ENCODE measurements at regions not wholly inside any gene's neighbourhood (a gene's known extent, or its start where the extent isn't known, plus 50 kb on each side); places are given as distances from the start of the nearest gene placed in this dataset.

- Histone ChIP-seq H3K36me3 (ENCODE audit: insufficient read depth, low read length) (no peaks in the 10 kb centered on the region), H3K4me3 (ENCODE audit: low read depth in 1 of 2, low read length in 2 of 2) (no peak overlapping the region), H3K27me3 (ENCODE audit: control insufficient read depth in 1 of 2, insufficient read depth in 2 of 2, low read length in 2 of 2) (no peaks in the 10 kb centered on the region), H3K4me1 (ENCODE audit: insufficient read depth, low read length) (peaks cover 9% of the 10 kb centered on the region), H3K9me3 (ENCODE audit: low read length) (no peaks in the 10 kb centered on the region), H3K9ac (ENCODE audit: low read length) (no peak overlapping the region), H3K27ac (ENCODE audit: low read depth, low read length) (no peak overlapping the region)
Measured at GRCh38 chr1:60893136-60893930, 189.0 kb upstream of the NFIA start.

- peaks cover 4% of the 10 kb centered on the region for H3K4me1 ChIP-seq (ENCODE audit: insufficient read depth, low read length)
- no peaks in the 10 kb centered on the region for H3K27me3 ChIP-seq (ENCODE audit: control insufficient read depth in 1 of 2, insufficient read depth in 2 of 2, low read length in 2 of 2)
- no peak overlapping the region for H3K9ac ChIP-seq (ENCODE audit: low read length)
- H3K36me3 ChIP-seq (ENCODE audit: insufficient read depth, low read length), result no peaks in the 10 kb centered on the region
- no peak overlapping the region for H3K27ac ChIP-seq (ENCODE audit: low read depth, low read length)
- H3K9me3 ChIP-seq (ENCODE audit: low read length), result no peaks in the 10 kb centered on the region
- no peak overlapping the region for H3K4me3 ChIP-seq (ENCODE audit: low read depth in 1 of 2, low read length in 2 of 2)
Measured at GRCh38 chr1:60891765-60892164, 190.6 kb upstream of the NFIA start.

- H3K9ac ChIP-seq (ENCODE audit: low read length), result no peak overlapping the region
- H3K9me3 ChIP-seq (ENCODE audit: low read length), result no peaks in the 10 kb centered on the region
- no peak overlapping the region for H3K27ac ChIP-seq (ENCODE audit: low read depth, low read length)
- no peak overlapping the region for H3K4me3 ChIP-seq (ENCODE audit: low read depth in 1 of 2, low read length in 2 of 2)
- H3K4me1 ChIP-seq (ENCODE audit: insufficient read depth, low read length), result no peaks in the 10 kb centered on the region
- no peaks in the 10 kb centered on the region for H3K36me3 ChIP-seq (ENCODE audit: insufficient read depth, low read length)
- H3K27me3 ChIP-seq (ENCODE audit: control insufficient read depth in 1 of 2, insufficient read depth in 2 of 2, low read length in 2 of 2), result no peaks in the 10 kb centered on the region
Measured at GRCh38 chr1:60891281-60891680, 191.1 kb upstream of the NFIA start.

GRCh38 chr1:60890664-60891063, 191.7 kb upstream of the NFIA start:
- Histone ChIP-seq H3K27ac (ENCODE audit: low read depth, low read length) (no peak overlapping the region), H3K36me3 (ENCODE audit: insufficient read depth, low read length) (no peaks in the 10 kb centered on the region), H3K9ac (ENCODE audit: low read length) (no peak overlapping the region), H3K9me3 (ENCODE audit: low read length) (no peaks in the 10 kb centered on the region), H3K27me3 (ENCODE audit: control insufficient read depth in 1 of 2, insufficient read depth in 2 of 2, low read length in 2 of 2) (no peaks in the 10 kb centered on the region), H3K4me1 (ENCODE audit: insufficient read depth, low read length) (no peaks in the 10 kb centered on the region), H3K4me3 (ENCODE audit: low read depth in 1 of 2, low read length in 2 of 2) (no peak overlapping the region)

- H3K36me3 ChIP-seq (ENCODE audit: insufficient read depth, low read length), result no peaks in the 10 kb centered on the region
- H3K4me3 ChIP-seq (ENCODE audit: low read depth in 1 of 2, low read length in 2 of 2), result no peak overlapping the region
- no peak overlapping the region for H3K27ac ChIP-seq (ENCODE audit: low read depth, low read length)
- no peaks in the 10 kb centered on the region for H3K27me3 ChIP-seq (ENCODE audit: control insufficient read depth in 1 of 2, insufficient read depth in 2 of 2, low read length in 2 of 2)
- H3K9ac ChIP-seq (ENCODE audit: low read length), result no peak overlapping the region
- H3K4me1 ChIP-seq (ENCODE audit: insufficient read depth, low read length), result no peaks in the 10 kb centered on the region
- no peaks in the 10 kb centered on the region for H3K9me3 ChIP-seq (ENCODE audit: low read length)
Measured at GRCh38 chr1:60889709-60890108, 192.7 kb upstream of the NFIA start.

GRCh38 chr1:60888126-60888525, 194.2 kb upstream of the NFIA start:
- Histone ChIP-seq H3K4me1 (ENCODE audit: insufficient read depth, low read length) (no peaks in the 10 kb centered on the region), H3K9me3 (ENCODE audit: low read length) (no peaks in the 10 kb centered on the region), H3K9ac (ENCODE audit: low read length) (no peak overlapping the region), H3K4me3 (ENCODE audit: low read depth in 1 of 2, low read length in 2 of 2) (no peak overlapping the region), H3K27ac (ENCODE audit: low read depth, low read length) (no peak overlapping the region), H3K27me3 (ENCODE audit: control insufficient read depth in 1 of 2, insufficient read depth in 2 of 2, low read length in 2 of 2) (no peaks in the 10 kb centered on the region), H3K36me3 (ENCODE audit: insufficient read depth, low read length) (no peaks in the 10 kb centered on the region)

GRCh38 chr1:60886793-60887331, 195.5 kb upstream of the NFIA start:
- no peak overlapping the region for H3K27ac ChIP-seq (ENCODE audit: low read depth, low read length)
- H3K36me3 ChIP-seq (ENCODE audit: insufficient read depth, low read length), result no peaks in the 10 kb centered on the region
- H3K27me3 ChIP-seq (ENCODE audit: control insufficient read depth in 1 of 2, insufficient read depth in 2 of 2, low read length in 2 of 2), result no peaks in the 10 kb centered on the region
- no peaks in the 10 kb centered on the region for H3K4me1 ChIP-seq (ENCODE audit: insufficient read depth, low read length)
- H3K4me3 ChIP-seq (ENCODE audit: low read depth in 1 of 2, low read length in 2 of 2), result no peak overlapping the region
- H3K9me3 ChIP-seq (ENCODE audit: low read length), result no peaks in the 10 kb centered on the region
- no peak overlapping the region for H3K9ac ChIP-seq (ENCODE audit: low read length)

GRCh38 chr1:60886090-60886489, 196.3 kb upstream of the NFIA start:
- no peaks in the 10 kb centered on the region for H3K27me3 ChIP-seq (ENCODE audit: control insufficient read depth in 1 of 2, insufficient read depth in 2 of 2, low read length in 2 of 2)
- H3K36me3 ChIP-seq (ENCODE audit: insufficient read depth, low read length), result no peaks in the 10 kb centered on the region
- H3K27ac ChIP-seq (ENCODE audit: low read depth, low read length), result no peak overlapping the region
- no peak overlapping the region for H3K4me3 ChIP-seq (ENCODE audit: low read depth in 1 of 2, low read length in 2 of 2)
- H3K4me1 ChIP-seq (ENCODE audit: insufficient read depth, low read length), result no peaks in the 10 kb centered on the region
- H3K9ac ChIP-seq (ENCODE audit: low read length), result no peak overlapping the region
- no peaks in the 10 kb centered on the region for H3K9me3 ChIP-seq (ENCODE audit: low read length)

- Histone ChIP-seq H3K4me1 (ENCODE audit: insufficient read depth, low read length) (no peaks in the 10 kb centered on the region), H3K9me3 (ENCODE audit: low read length) (no peaks in the 10 kb centered on the region), H3K27ac (ENCODE audit: low read depth, low read length) (no peak overlapping the region), H3K27me3 (ENCODE audit: control insufficient read depth in 1 of 2, insufficient read depth in 2 of 2, low read length in 2 of 2) (no peaks in the 10 kb centered on the region), H3K9ac (ENCODE audit: low read length) (no peak overlapping the region), H3K4me3 (ENCODE audit: low read depth in 1 of 2, low read length in 2 of 2) (no peak overlapping the region), H3K36me3 (ENCODE audit: insufficient read depth, low read length) (no peaks in the 10 kb centered on the region)
Measured at GRCh38 chr1:60880202-60880601, 202.2 kb upstream of the NFIA start.

- H3K36me3 ChIP-seq (ENCODE audit: insufficient read depth, low read length), result no peaks in the 10 kb centered on the region
- H3K4me3 ChIP-seq (ENCODE audit: low read depth in 1 of 2, low read length in 2 of 2), result no peak overlapping the region
- no peaks in the 10 kb centered on the region for H3K9me3 ChIP-seq (ENCODE audit: low read length)
- no peak overlapping the region for H3K27ac ChIP-seq (ENCODE audit: low read depth, low read length)
- no peaks in the 10 kb centered on the region for H3K4me1 ChIP-seq (ENCODE audit: insufficient read depth, low read length)
- no peaks in the 10 kb centered on the region for H3K27me3 ChIP-seq (ENCODE audit: control insufficient read depth in 1 of 2, insufficient read depth in 2 of 2, low read length in 2 of 2)
- no peak overlapping the region for H3K9ac ChIP-seq (ENCODE audit: low read length)
Measured at GRCh38 chr1:60878323-60878722, 204.0 kb upstream of the NFIA start.

- H3K4me3 ChIP-seq (ENCODE audit: low read depth in 1 of 2, low read length in 2 of 2), result no peak overlapping the region
- no peak overlapping the region for H3K27ac ChIP-seq (ENCODE audit: low read depth, low read length)
- no peaks in the 10 kb centered on the region for H3K9me3 ChIP-seq (ENCODE audit: low read length)
- H3K27me3 ChIP-seq (ENCODE audit: control insufficient read depth in 1 of 2, insufficient read depth in 2 of 2, low read length in 2 of 2), result no peaks in the 10 kb centered on the region
- no peaks in the 10 kb centered on the region for H3K4me1 ChIP-seq (ENCODE audit: insufficient read depth, low read length)
- H3K9ac ChIP-seq (ENCODE audit: low read length), result no peak overlapping the region
- H3K36me3 ChIP-seq (ENCODE audit: insufficient read depth, low read length), result no peaks in the 10 kb centered on the region
Measured at GRCh38 chr1:60877376-60877775, 205.0 kb upstream of the NFIA start.

GRCh38 chr1:60876952-60877351, 205.4 kb upstream of the NFIA start:
- Histone ChIP-seq H3K9me3 (ENCODE audit: low read length) (no peaks in the 10 kb centered on the region), H3K4me3 (ENCODE audit: low read depth in 1 of 2, low read length in 2 of 2) (no peak overlapping the region), H3K9ac (ENCODE audit: low read length) (no peak overlapping the region), H3K27ac (ENCODE audit: low read depth, low read length) (no peak overlapping the region), H3K27me3 (ENCODE audit: control insufficient read depth in 1 of 2, insufficient read depth in 2 of 2, low read length in 2 of 2) (no peaks in the 10 kb centered on the region), H3K36me3 (ENCODE audit: insufficient read depth, low read length) (no peaks in the 10 kb centered on the region), H3K4me1 (ENCODE audit: insufficient read depth, low read length) (no peaks in the 10 kb centered on the region)
